Breast epithelium (tissue), 4 donors: ENCODE measurements at regions not wholly inside any gene's neighbourhood (a gene's known extent, or its start where the extent isn't known, plus 50 kb on each side); places are given as distances from the start of the nearest gene placed in this dataset.

Source experiments
- DNase-seq, 2 donors: peaks; one replicate each; pipeline ENCODE4 v3.0.0-alpha.2; 2019; ENCODE audit warnings: low spot score in 2 of 2
- H3K27ac ChIP-seq, 2 donors: fragments of 200-600 bp; sonication (generic) in 1 of 2; one replicate each; pipeline ENCODE4 v1.5.1; 2016 to 2019; ENCODE audit warnings: mild to moderate bottlenecking in 1 of 2
- H3K27me3 ChIP-seq, 2 donors: fragments of 200-600 bp; sonication (generic) in 1 of 2; one replicate each; pipeline versions ENCODE4 v1.5.1 to v1.6.0; 2017 to 2019; ENCODE audit warnings: control low read depth in 1 of 2, mild to moderate bottlenecking in 1 of 2
- H3K36me3 ChIP-seq: fragments of 200-600 bp; one replicate; pipeline ENCODE4 v1.5.1; 2019
- H3K4me1 ChIP-seq, 2 donors: fragments of 200-600 bp; sonication (generic); one replicate each; pipeline ENCODE4 v1.5.1; 2016 to 2019; ENCODE audit warnings: control low read depth in 1 of 2
- H3K4me3 ChIP-seq, 3 donors: fragments of 200-600 bp; sonication (generic); 1 replicate in 2 of 3; 2 replicates in 1 of 3; pipeline ENCODE4 v1.5.1; 2016 to 2019; ENCODE audit warnings: mild to moderate bottlenecking in 3 of 3, moderate library complexity in 2 of 3
- H3K9me3 ChIP-seq, 2 donors: fragments of 200-600 bp; sonication (generic) in 1 of 2; one replicate each; pipeline ENCODE4 v1.5.1; 2016 to 2019; ENCODE audit warnings: control low read depth in 1 of 2
- CTCF ChIP-seq, 3 donors: fragments of 450-650 bp; IDR thresholded peaks; one replicate each; pipeline ENCODE4 v1.5.1; 2016 to 2017; ENCODE audit warnings: antibody characterized with exemption in 3 of 3, mild to moderate bottlenecking in 3 of 3, moderate library complexity in 3 of 3
- POLR2A ChIP-seq: fragments of 450-650 bp; IDR thresholded peaks from one replicate; pipeline ENCODE4 v1.6.1; 2016; ENCODE audit warnings: antibody characterized with exemption, mild to moderate bottlenecking, moderate library complexity
- POLR2AphosphoS5 ChIP-seq, 3 donors: sonication (generic); formaldehyde crosslinking; IDR thresholded peaks; one replicate each; pipeline ENCODE4 v1.6.1; 2017; ENCODE audit warnings: antibody characterized with exemption in 3 of 3
- intact Hi-C: fragments of 100-400 bp; cut with DNase I; formaldehyde crosslinking; loops from one replicate; pipeline ENCODE4 v1.15.1; 2023; ENCODE audit warnings: low total_unique reads

GRCh38 chr16:10245002-10245401, 62.8 kb upstream of the GRIN2A start:
- intact Hi-C loops = no loop called here
- TF ChIP-seq CTCF (IDR thresholded peaks at IDR 0.05) = no peak
- no peak for TF ChIP-seq POLR2AphosphoS5 (IDR thresholded peaks at IDR 0.05)
- TF ChIP-seq POLR2A = no peak
- no peaks in the 10 kb centered on the region for H3K36me3 ChIP-seq
- no peak overlapping the region for H3K27ac ChIP-seq
- H3K9me3 ChIP-seq = no peaks in the 10 kb centered on the region
- peaks cover 0 to 19% of the 10 kb centered on the region in 2 donors for H3K27me3 ChIP-seq
- no peaks in the 10 kb centered on the region for H3K4me1 ChIP-seq
- no peak for DNase-seq
- no peak overlapping the region for H3K4me3 ChIP-seq

DNA sequence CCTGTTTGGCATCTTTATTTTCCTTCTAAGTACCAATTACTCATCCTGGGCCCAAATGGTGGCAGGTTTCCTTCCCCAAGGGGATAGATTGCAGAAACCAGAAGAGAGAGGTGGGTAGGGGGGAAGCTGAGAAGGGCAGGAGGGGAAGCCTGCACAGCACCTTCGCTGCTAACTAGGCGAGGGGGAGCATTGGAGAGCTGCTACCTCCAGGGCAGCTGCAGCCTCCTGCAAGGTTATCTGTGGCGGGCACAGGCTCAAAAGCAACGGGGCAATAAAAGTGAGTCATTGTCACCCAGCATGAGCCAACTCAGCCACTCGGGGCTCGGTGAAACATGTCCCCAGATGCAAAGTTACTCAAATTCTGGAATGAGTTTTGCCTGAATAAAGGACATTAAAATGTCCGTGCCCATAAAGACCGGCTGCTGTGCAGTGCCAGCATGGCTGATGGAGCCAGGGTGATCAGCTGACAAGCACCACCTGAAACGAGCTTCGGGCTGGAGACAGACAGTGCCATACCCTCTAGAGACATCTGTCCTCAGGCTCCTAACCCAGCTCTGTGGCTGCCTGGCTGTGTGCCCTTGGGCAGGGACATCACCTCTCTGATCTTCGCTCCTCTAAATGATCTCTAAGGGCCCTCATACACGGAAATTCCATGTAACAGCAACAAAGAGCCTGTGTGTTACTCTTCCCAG, 68.1 kb upstream of the GRIN2A start:
- no peaks in the 10 kb centered on the region for H3K4me1 ChIP-seq
- no peak for DNase-seq
- TF ChIP-seq POLR2AphosphoS5 (IDR thresholded peaks at IDR 0.05) (no peak), POLR2A (no peak), CTCF (IDR thresholded peaks at IDR 0.05) (no peak)
- intact Hi-C loops = no loop called here
- H3K36me3 ChIP-seq = no peaks in the 10 kb centered on the region
- peaks cover 0 to 28% of the 10 kb centered on the region in 2 donors for H3K27me3 ChIP-seq
- no peak overlapping the region for H3K27ac ChIP-seq
- H3K4me3 ChIP-seq = no peak overlapping the region
- no peaks in the 10 kb centered on the region for H3K9me3 ChIP-seq

GRCh38 chr16:10252155-10252554, 69.9 kb upstream of the GRIN2A start:
- Histone ChIP-seq H3K9me3 (no peaks in the 10 kb centered on the region), H3K4me1 (no peaks in the 10 kb centered on the region), H3K36me3 (no peaks in the 10 kb centered on the region), H3K4me3 (no peak overlapping the region), H3K27ac (no peak overlapping the region), H3K27me3 (peaks cover 0 to 28% of the 10 kb centered on the region in 2 donors)
- no peak for DNase-seq
- TF ChIP-seq POLR2AphosphoS5 (IDR thresholded peaks at IDR 0.05) = no peak
- TF ChIP-seq POLR2A = no peak
- TF ChIP-seq CTCF (IDR thresholded peaks at IDR 0.05) = no peak
- intact Hi-C loops = no loop called here

- Histone ChIP-seq H3K9me3 (no peaks in the 10 kb centered on the region), H3K27me3 (peaks cover 0 to 28% of the 10 kb centered on the region in 2 donors), H3K4me3 (no peak overlapping the region), H3K4me1 (no peaks in the 10 kb centered on the region), H3K36me3 (no peaks in the 10 kb centered on the region), H3K27ac (no peak overlapping the region)
- no peak for DNase-seq
- intact Hi-C loops = no loop called here
- TF ChIP-seq POLR2AphosphoS5 (IDR thresholded peaks at IDR 0.05) = no peak
These were observed 71.2 kb upstream of the GRIN2A start for GRCh38 chr16:10253409-10253808.

GRCh38 chr16:10255728-10256127, 73.5 kb upstream of the GRIN2A start:
- DNase-seq = no peak
- Histone ChIP-seq H3K36me3 (no peaks in the 10 kb centered on the region), H3K4me3 (no peak overlapping the region), H3K27me3 (peaks cover 0 to 24% of the 10 kb centered on the region in 2 donors), H3K9me3 (no peaks in the 10 kb centered on the region), H3K27ac (no peak overlapping the region), H3K4me1 (no peaks in the 10 kb centered on the region)
- intact Hi-C loops = loop anchor here (5.0 kb wide), 1 partner anchor 257 kb away; no protein-coding TSS in a partner anchor
- TF ChIP-seq CTCF (IDR thresholded peaks at IDR 0.05) = no peak
- no peak for TF ChIP-seq POLR2A
- no peak for TF ChIP-seq POLR2AphosphoS5 (IDR thresholded peaks at IDR 0.05)
